ENCODE measurements at regions not wholly inside any gene's neighbourhood (a gene's known extent, or its start where the extent isn't known, plus 50 kb on each side); places are given as distances from the start of the nearest gene placed in this dataset.
A peak's percentile ranks its signal among the peaks of the same experiment; 100 is the strongest.

DNA sequence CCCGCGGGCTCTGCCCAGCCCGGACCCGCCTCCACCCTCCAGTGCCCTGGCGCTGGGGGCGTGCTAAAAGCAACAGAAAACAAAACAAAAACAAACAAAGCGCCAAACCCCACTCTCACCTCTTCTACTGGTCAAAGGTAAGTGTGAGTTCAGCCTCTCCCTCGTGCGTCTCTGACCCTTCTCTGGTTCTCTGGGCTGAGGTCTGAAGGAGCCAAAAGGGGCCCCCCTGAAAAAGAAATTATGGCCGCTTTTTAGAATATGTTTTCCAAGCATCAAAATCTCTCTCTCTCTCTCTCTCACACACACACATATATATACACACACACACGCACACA lies 133.5 kb upstream of the DPYD start:
- TF ChIP-seq CREB1 (IDR thresholded peaks at IDR 0.05; ENCODE audit: low read depth), result no peak
- no peak for TF ChIP-seq TAF1 (IDR thresholded peaks at IDR 0.05; ENCODE audit: low read depth)
- TF ChIP-seq, protein P1, sequence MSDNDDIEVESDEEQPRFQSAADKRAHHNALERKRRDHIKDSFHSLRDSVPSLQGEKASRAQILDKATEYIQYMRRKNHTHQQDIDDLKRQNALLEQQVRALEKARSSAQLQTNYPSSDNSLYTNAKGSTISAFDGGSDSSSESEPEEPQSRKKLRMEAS (IDR thresholded peaks at IDR 0.05), result no peak
- TF ChIP-seq, protein P2, sequence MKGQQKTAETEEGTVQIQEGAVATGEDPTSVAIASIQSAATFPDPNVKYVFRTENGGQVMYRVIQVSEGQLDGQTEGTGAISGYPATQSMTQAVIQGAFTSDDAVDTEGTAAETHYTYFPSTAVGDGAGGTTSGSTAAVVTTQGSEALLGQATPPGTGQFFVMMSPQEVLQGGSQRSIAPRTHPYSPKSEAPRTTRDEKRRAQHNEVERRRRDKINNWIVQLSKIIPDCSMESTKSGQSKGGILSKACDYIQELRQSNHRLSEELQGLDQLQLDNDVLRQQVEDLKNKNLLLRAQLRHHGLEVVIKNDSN (IDR thresholded peaks at IDR 0.05), result no peak
- TF ChIP-seq EGR1 (IDR thresholded peaks at IDR 0.05), result no peak
- TF ChIP-seq CEBPB (IDR thresholded peaks at IDR 0.05), result no peak
- TF ChIP-seq FOXM1 (IDR thresholded peaks at IDR 0.05; ENCODE audit: borderline replicate concordance, low read depth), result no peak
- TF ChIP-seq NFIC (IDR thresholded peaks at IDR 0.05), result no peak
- no peak for TF ChIP-seq EP300 (IDR thresholded peaks at IDR 0.05; ENCODE audit: borderline replicate concordance)
- TF ChIP-seq RAD21 (IDR thresholded peaks at IDR 0.05; ENCODE audit: low read depth), result no peak
- no peak for TF ChIP-seq ZBTB7A (IDR thresholded peaks at IDR 0.05; ENCODE audit: low read depth)

DNA sequence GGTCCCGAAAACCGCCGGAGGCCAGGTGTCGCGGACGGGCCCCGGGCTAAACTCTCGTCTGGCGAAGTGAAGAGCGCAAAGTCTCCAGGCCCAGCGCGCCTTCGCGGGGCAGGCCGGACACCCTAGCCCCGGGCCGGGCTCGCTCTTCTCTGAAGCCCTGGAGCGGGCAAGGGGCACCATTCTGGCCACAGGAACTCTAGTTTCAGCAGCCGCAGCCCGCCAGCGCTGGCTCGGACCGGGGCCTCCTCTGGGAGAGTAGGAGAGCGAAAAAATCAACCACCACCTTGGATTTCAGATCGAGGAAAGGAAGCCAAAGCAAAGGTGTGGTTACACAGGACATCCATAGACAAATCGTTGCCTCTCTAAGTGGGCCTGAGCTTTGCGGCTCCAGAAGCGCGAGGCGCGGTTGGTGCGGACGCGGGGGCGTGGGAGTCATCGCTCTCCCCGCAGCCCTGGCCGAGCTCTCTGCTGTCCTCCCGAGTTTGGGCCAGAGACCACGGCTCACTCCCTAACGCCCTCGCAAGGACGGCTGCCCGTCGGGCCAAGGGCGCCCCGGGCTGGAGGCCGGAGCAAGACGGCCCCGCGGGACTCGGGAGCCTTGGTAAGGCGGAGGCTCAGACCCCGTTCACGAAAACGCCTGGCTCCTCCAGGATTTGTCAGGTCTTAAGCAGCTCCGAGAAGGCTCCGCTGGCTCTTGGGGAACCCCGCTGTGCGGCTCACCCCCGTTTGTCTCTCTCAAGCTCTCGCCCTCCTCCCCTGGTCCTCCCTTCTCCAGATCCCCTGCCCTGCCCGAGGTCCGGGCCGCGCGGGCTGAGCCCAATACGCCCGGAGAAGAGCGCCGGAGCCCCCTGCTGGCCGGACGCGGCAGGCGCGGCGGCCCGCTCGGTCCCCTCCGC lies 132.9 kb upstream of the DPYD start:
- TF ChIP-seq RAD21 (IDR thresholded peaks at IDR 0.05; ENCODE audit: low read depth) (peak; percentile 62; the same call in 1 of the 2 replicates), FOXM1 (IDR thresholded peaks at IDR 0.05; ENCODE audit: borderline replicate concordance, low read depth) (no peak)

DNA sequence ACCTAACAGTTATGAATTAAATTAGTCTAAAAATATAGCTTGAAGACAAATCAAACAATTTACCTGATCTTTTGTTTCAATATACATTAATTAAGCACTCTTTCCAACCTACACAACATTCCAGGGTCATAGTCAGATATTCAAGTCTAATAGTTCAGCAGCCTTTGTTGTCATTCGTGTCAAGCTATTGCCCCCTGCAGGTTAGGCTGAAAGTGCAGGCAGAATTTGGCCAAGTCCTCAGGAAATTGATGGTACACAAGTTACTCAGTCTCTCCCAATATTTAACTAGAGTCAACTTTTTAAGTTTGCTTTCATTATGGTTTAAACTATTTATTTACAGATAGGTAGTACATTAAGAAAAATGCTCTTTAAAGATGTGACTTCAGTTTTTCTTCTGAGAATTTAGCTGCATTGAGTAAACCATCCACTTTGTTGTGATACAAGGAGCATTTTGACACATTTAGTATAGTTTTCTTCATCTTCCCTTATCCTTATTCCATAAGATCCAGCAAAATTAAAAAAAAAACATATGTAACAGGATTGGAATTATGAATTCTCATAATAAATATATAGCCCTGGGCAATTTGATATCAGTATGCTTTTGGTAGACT lies 130.3 kb upstream of the DPYD start:
- no peak for TF ChIP-seq FOXM1 (IDR thresholded peaks at IDR 0.05; ENCODE audit: borderline replicate concordance, low read depth)
- TF ChIP-seq RAD21 (IDR thresholded peaks at IDR 0.05; ENCODE audit: low read depth), result peak; percentile 90

DNA sequence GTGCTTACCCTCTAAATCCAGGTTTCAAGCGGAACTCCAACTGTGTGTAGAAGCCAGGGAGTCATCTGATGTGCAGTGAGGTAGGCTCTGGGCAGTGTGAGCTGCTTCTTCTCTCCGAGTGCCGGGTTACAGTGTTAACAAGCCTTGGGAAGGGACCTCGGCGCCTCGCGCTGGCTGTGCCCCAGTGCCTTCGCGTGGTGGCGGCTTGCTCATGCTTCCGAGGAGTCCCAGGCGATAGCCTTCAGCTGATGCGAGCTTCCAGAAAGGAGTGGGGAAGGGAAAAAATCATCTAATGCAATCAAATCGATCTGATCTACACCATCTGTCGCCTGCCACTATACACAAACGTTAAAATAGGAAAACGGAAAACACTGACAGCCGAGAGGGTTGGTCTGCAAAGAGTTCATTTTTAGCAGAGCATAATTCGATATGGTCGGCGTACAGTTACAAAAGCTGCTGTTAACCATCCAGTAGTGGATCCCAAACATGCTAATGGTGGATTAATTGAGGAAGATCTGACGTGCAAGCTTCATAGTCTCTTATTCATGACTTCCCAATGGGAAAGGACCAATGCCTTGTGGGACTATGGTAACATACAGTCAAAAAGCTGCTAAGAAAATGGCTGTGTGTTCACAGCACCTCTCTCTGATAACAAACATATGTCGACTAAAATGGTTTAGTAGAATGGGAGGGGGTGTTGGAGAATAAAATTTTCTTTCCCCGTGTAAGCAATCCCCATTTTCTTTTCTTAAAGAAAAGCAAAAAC lies 128.7 kb upstream of the DPYD start:
- TF ChIP-seq YY1 (IDR thresholded peaks at IDR 0.05; ENCODE audit: low read depth), result no peak
- TF ChIP-seq, protein P2 (IDR thresholded peaks at IDR 0.05), result no peak
- no peak for TF ChIP-seq CREB1 (IDR thresholded peaks at IDR 0.05; ENCODE audit: low read depth)
- no peak for TF ChIP-seq TAF1 (IDR thresholded peaks at IDR 0.05; ENCODE audit: low read depth)
- TF ChIP-seq, protein P3, sequence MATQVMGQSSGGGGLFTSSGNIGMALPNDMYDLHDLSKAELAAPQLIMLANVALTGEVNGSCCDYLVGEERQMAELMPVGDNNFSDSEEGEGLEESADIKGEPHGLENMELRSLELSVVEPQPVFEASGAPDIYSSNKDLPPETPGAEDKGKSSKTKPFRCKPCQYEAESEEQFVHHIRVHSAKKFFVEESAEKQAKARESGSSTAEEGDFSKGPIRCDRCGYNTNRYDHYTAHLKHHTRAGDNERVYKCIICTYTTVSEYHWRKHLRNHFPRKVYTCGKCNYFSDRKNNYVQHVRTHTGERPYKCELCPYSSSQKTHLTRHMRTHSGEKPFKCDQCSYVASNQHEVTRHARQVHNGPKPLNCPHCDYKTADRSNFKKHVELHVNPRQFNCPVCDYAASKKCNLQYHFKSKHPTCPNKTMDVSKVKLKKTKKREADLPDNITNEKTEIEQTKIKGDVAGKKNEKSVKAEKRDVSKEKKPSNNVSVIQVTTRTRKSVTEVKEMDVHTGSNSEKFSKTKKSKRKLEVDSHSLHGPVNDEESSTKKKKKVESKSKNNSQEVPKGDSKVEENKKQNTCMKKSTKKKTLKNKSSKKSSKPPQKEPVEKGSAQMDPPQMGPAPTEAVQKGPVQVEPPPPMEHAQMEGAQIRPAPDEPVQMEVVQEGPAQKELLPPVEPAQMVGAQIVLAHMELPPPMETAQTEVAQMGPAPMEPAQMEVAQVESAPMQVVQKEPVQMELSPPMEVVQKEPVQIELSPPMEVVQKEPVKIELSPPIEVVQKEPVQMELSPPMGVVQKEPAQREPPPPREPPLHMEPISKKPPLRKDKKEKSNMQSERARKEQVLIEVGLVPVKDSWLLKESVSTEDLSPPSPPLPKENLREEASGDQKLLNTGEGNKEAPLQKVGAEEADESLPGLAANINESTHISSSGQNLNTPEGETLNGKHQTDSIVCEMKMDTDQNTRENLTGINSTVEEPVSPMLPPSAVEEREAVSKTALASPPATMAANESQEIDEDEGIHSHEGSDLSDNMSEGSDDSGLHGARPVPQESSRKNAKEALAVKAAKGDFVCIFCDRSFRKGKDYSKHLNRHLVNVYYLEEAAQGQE (IDR thresholded peaks at IDR 0.05; ENCODE audit: low read depth), result no peak
- no peak for TF ChIP-seq TCF12 (IDR thresholded peaks at IDR 0.05; ENCODE audit: low read depth)
- TF ChIP-seq, protein P1 (IDR thresholded peaks at IDR 0.05), result no peak
- TF ChIP-seq EP300 (IDR thresholded peaks at IDR 0.05; ENCODE audit: borderline replicate concordance), result no peak
- no peak for TF ChIP-seq ZBTB7A (IDR thresholded peaks at IDR 0.05; ENCODE audit: low read depth)
- TF ChIP-seq NFIC (IDR thresholded peaks at IDR 0.05), result no peak
- no peak for TF ChIP-seq TEAD4 (IDR thresholded peaks at IDR 0.05)
- TF ChIP-seq EGR1 (IDR thresholded peaks at IDR 0.05), result no peak
- no peak for TF ChIP-seq FOXM1 (IDR thresholded peaks at IDR 0.05; ENCODE audit: borderline replicate concordance, low read depth)
- TF ChIP-seq RAD21 (IDR thresholded peaks at IDR 0.05; ENCODE audit: low read depth), result no peak
- no peak for TF ChIP-seq CEBPB (IDR thresholded peaks at IDR 0.05)

DNA sequence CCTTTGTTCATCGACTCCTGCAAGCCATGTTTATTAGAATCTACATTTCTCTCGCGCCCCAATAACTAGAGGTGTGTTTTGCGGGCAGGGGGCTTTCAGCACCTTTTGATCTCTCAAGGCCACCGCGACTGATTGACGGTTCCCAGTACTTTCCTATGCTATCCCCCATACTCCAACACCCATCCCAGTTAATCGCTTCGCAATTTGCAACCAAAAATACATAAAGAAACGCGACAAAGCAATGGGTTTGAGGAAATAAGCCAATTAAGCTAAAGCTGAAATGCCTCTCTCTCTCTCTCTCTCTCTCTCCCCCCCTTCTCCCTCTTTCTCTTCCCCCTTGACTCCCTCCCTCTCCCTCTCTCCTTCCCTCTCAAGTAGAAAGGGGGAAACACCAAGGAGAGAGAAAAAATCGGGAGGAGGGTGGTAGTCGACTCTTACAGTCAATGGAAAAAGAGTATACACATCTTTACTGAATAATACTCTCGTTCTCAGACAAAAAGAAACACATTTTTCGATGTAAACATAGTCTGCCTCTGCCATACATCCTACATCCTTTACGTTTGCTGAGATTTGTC lies 128.0 kb upstream of the DPYD start:
- TF ChIP-seq, protein P1 (IDR thresholded peaks at IDR 0.05), result no peak
- TF ChIP-seq TCF12 (IDR thresholded peaks at IDR 0.05; ENCODE audit: low read depth) (no peak), TAF1 (IDR thresholded peaks at IDR 0.05; ENCODE audit: low read depth) (no peak)

DNA sequence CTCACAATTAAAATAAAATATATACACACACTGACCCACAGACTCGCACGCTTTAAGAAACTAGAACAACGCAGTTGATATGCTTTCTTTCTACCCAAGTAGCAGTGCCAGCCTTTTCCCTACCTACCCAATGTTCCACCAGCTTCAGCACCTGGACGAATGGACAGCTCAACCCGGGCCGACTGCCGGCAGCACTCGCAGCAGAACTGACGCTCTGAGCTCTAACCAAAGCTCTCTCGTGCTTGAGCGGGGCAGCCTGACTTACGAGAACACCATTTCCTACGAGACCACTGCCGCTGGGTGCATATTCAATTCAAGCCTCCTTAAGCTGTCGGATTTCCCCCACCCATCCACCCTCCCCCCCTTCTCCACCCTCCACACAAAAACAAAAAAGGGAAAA lies 127.4 kb upstream of the DPYD start:
- TF ChIP-seq FOXM1 (IDR thresholded peaks at IDR 0.05; ENCODE audit: borderline replicate concordance, low read depth) (no peak), EP300 (IDR thresholded peaks at IDR 0.05; ENCODE audit: borderline replicate concordance) (no peak), NFIC (IDR thresholded peaks at IDR 0.05) (no peak), CREB1 (IDR thresholded peaks at IDR 0.05; ENCODE audit: low read depth) (no peak), EGR1 (IDR thresholded peaks at IDR 0.05) (no peak), YY1 (IDR thresholded peaks at IDR 0.05; ENCODE audit: low read depth) (no peak)
- TF ChIP-seq, protein P3 (IDR thresholded peaks at IDR 0.05; ENCODE audit: low read depth), result peak; percentile 96
- TF ChIP-seq, protein P1 (IDR thresholded peaks at IDR 0.05), result 0 out of 2 replicates have a peak, but pooled peaks have one; percentile 40

Measured in Ishikawa (cell line).